Naive thymus-derived CD8-positive, alpha-beta T cell (primary cell): ENCODE measurements at regions not wholly inside any gene's neighbourhood (a gene's known extent, or its start where the extent isn't known, plus 50 kb on each side); places are given as distances from the start of the nearest gene placed in this dataset.

Experiments
- ATAC-seq, 2 donors: fragments of 150-1000 bp; cut with Tn5 transposase in 1 of 2; sonication (Bioruptor Pico), chemical (Tn5 transposase) in 1 of 2; 1 replicate in 1 of 2; 2 replicates in 1 of 2; pipeline ENCODE4 v1.10.0; 2021; ENCODE audit warnings: mild to moderate bottlenecking in 2 of 2, moderate library complexity in 2 of 2
- POLR2A ChIA-PET: fragments of 350-600 bp; sonication (Branson Sonifier 250); formaldehyde crosslinking; loops from one replicate; lab custom pipeline; 2021; ENCODE audit warnings: antibody characterized with exemption; lab: Charles Lee
- DNase-seq, 10 donors: peaks; one replicate each; pipeline versions ENCODE4 v3.0.0 to v3.0.0-alpha.2; 2020 to 2022
- H3K27ac Mint-ChIP-seq, 10 donors: one replicate each; pipeline ENCODE4 v1.8.0; 2020 to 2022; ENCODE audit warnings: mild to moderate bottlenecking in 10 of 10, mixed read lengths in 10 of 10, moderate library complexity in 4 of 10, inconsistent platforms in 1 of 10
- H3K27me3 Mint-ChIP-seq, 5 donors: one replicate each; pipeline ENCODE4 v1.8.0; 2021 to 2022; ENCODE audit warnings: mixed read lengths in 5 of 5
- H3K36me3 Mint-ChIP-seq, 3 donors: one replicate each; pipeline ENCODE4 v1.8.0; 2020 to 2022; ENCODE audit warnings: mixed read lengths in 3 of 3, mild to moderate bottlenecking in 2 of 3, inconsistent platforms in 1 of 3
- H3K4me1 Mint-ChIP-seq, 4 donors: one replicate each; pipeline ENCODE4 v1.8.0; 2021 to 2022; ENCODE audit warnings: mixed read lengths in 4 of 4
- H3K4me3 Mint-ChIP-seq, 10 donors: one replicate each; pipeline ENCODE4 v1.8.0; 2020 to 2022; ENCODE audit warnings: mild to moderate bottlenecking in 10 of 10, mixed read lengths in 10 of 10, moderate library complexity in 6 of 10, inconsistent platforms in 1 of 10
- H3K9me3 Mint-ChIP-seq, 9 donors: one replicate each; pipeline ENCODE4 v1.8.0; 2020 to 2022; ENCODE audit warnings: mixed read lengths in 9 of 9, mild to moderate bottlenecking in 3 of 9, inconsistent platforms in 1 of 9, moderate library complexity in 1 of 9

DNA sequence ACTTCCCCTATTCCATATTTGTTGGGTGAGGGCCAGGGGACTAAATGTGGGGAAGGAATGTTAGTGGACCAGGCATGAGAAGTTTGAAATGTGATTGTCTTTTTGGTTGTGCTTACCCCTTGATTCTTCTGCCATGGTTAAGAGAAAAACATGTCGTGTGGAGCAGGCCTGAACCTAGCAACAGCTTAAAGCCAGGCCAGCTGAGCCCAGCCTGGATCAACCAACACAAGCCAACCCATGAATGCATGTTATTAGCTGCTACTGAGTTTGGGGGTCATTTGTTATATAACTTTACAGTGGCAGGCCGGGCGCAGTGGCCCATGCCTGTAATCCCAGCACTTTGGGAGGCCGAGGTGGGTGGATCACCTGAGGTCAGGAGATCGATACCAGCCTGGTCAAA lies 52.4 kb upstream of the TRIO start:
- Mint-ChIP-seq H3K27ac (no peak overlapping the region), H3K9me3 (peaks cover 0 to 7% (median 3%) of the 10 kb centered on the region in 9 donors), H3K4me1 (no peaks in the 10 kb centered on the region), H3K4me3 (no peak overlapping the region), H3K36me3 (no peaks in the 10 kb centered on the region), H3K27me3 (peaks cover 5 to 15% (median 11%) of the 10 kb centered on the region in 5 donors)
- POLR2A ChIA-PET = no interaction called here
- ATAC-seq (no peak), DNase-seq (no peak)

DNA sequence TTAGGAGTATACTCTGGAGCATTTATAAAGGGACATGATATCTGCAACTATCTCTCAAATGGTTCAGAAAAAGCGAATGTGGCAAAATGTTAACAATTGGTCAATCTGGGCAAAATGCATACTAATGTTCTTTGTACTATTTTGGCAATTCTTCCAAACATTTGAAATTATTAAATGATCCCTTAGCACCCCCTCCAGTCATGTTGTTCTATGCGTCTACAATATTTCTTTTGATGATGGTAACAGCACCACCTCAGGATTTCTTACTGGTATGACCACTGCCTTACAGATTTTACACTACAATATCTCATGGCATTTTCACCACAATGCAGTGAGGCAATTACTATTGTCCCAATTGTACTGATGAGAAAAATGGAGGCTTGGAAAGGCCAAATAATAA lies 52.9 kb upstream of the TRIO start:
- DNase-seq (no peak), ATAC-seq (no peak)
- Mint-ChIP-seq H3K4me3 (no peak overlapping the region), H3K4me1 (no peaks in the 10 kb centered on the region), H3K36me3 (no peaks in the 10 kb centered on the region), H3K9me3 (peaks cover 0 to 7% (median 3%) of the 10 kb centered on the region in 9 donors), H3K27ac (no peak overlapping the region), H3K27me3 (peaks cover 7 to 17% (median 14%) of the 10 kb centered on the region in 5 donors)
- POLR2A ChIA-PET = no interaction called here

DNA sequence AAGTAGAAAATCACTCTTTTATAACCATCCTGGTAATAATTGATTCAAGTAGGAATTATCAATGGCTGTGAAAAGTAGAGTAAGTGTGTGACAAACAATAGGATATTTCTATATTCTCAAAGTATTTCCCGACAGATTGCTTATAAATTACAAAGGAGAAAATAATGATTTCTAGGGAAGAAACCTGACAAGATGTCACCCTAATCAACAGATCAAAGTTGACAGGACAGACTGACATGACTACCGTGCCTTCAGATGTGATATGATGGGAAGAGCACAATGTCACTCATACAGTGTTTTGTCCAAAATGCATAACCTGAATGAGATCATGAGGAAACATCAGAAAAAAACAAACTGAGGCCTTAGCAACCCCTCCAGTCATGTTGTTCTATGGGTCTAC lies 53.9 kb upstream of the TRIO start:
- Mint-ChIP-seq H3K36me3 (no peaks in the 10 kb centered on the region), H3K4me1 (no peaks in the 10 kb centered on the region), H3K27ac (no peak overlapping the region), H3K4me3 (no peak overlapping the region), H3K27me3 (peaks cover 9 to 25% (median 16%) of the 10 kb centered on the region in 5 donors), H3K9me3 (peaks cover 0 to 7% (median 3%) of the 10 kb centered on the region in 9 donors)
- DNase-seq (no peak), ATAC-seq (no peak)
- POLR2A ChIA-PET = no interaction called here

DNA sequence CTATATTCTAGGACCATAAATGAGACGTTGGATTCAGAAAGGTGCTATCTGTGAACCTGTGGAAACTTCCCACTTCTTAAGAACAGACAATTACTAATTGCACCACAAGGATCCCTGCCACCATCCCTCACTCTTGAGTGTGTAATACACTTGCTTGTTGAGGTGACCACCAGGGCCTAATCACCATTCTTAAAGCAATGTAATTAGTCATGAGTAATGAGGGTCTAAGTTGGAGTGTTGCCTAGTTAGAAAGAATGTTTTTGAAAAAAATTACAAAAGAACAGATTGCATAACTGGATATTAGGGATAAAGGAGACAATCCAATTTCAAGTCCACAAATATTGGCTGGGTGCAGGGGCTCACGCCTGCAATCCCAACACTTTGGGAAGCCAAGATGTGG lies 56.9 kb upstream of the TRIO start:
- Mint-ChIP-seq H3K27me3 (peaks cover 2 to 30% (median 17%) of the 10 kb centered on the region in 5 donors), H3K36me3 (no peaks in the 10 kb centered on the region), H3K4me3 (no peak overlapping the region), H3K4me1 (no peaks in the 10 kb centered on the region), H3K9me3 (peaks cover 0 to 7% (median 3%) of the 10 kb centered on the region in 9 donors), H3K27ac (no peak overlapping the region)
- ATAC-seq (no peak), DNase-seq (no peak)
- POLR2A ChIA-PET = no interaction called here

DNA sequence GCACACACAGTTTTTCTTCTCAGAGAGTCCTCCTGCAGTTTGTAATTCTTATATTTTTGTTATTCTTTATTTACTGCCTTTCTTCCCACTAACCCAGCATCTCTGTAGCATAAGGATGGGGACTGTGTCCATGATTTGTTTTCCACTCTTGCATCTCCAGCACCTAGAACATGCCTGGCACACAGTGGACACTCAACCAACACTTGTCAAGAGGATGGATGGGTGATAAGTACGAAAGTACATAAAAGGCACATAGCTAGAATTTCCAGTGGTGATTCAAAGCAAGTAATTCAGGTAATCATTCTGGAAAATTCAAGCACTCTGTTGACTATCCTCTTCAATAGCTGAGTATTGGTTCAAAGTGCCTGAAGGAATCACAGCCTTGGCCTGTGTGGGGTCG lies 60.2 kb upstream of the TRIO start:
- POLR2A ChIA-PET = no interaction called here
- DNase-seq (no peak), ATAC-seq (no peak)
- no peaks in the 10 kb centered on the region for H3K36me3 Mint-ChIP-seq
- H3K4me1 Mint-ChIP-seq = no peaks in the 10 kb centered on the region
- H3K27me3 Mint-ChIP-seq = peaks cover 2 to 30% (median 18%) of the 10 kb centered on the region in 5 donors
- H3K9me3 Mint-ChIP-seq = peaks cover 0 to 2% (median 0%) of the 10 kb centered on the region in 9 donors
- H3K27ac Mint-ChIP-seq = no peak overlapping the region
- no peak overlapping the region for H3K4me3 Mint-ChIP-seq

DNA sequence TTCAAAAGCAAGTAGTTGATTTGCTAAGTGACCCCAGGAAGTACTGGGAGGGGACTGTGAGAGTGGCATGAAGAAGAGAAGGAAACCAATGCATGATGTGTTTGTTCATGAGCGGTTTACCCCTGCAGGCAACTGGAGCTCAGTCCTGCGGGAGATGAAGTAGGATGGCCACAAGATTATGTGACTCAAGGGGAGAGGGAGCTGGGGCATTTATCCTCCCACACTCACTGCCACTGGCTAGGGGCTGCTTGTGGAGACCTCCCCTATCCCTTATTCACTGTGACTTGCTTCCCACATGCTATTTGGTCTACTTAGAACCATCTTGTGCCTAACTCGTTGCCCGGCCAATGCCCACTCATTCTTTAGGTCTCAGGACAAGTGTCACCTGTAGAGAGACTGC lies 60.6 kb upstream of the TRIO start:
- H3K27me3 Mint-ChIP-seq = peaks cover 2 to 30% (median 19%) of the 10 kb centered on the region in 5 donors
- H3K4me1 Mint-ChIP-seq = no peaks in the 10 kb centered on the region
- no peaks in the 10 kb centered on the region for H3K36me3 Mint-ChIP-seq
- peaks cover 0 to 2% (median 0%) of the 10 kb centered on the region in 9 donors for H3K9me3 Mint-ChIP-seq
- ATAC-seq = no peak
- H3K4me3 Mint-ChIP-seq = no peak overlapping the region
- H3K27ac Mint-ChIP-seq = no peak overlapping the region
- DNase-seq = no peak
- POLR2A ChIA-PET = no interaction called here

DNA sequence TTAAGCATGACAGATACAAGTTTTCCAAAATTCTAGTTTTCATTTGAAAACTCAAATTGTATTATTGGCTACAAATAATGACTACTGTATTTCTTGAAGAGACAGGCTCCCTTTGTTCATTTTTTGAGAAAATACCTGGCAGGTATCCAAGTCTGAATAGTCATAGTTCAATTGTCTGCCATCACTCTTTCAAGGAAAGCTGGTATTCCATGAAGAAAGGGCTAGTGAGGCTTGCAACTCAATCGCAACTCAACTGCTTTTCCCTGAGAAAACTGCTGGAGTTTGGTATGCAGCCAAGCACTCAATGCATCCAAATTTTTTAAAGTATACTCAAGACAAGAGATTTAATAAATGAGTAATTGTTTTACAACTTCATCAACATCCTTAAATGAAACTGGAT lies 61.4 kb upstream of the TRIO start:
- POLR2A ChIA-PET = no interaction called here
- H3K27ac Mint-ChIP-seq = no peak overlapping the region
- no peaks in the 10 kb centered on the region for H3K4me1 Mint-ChIP-seq
- DNase-seq (no peak), ATAC-seq (no peak)
- no peaks in the 10 kb centered on the region for H3K36me3 Mint-ChIP-seq
- H3K27me3 Mint-ChIP-seq = peaks cover 2 to 25% (median 18%) of the 10 kb centered on the region in 5 donors
- peaks cover 0 to under 1% (median 0%) of the 10 kb centered on the region in 9 donors for H3K9me3 Mint-ChIP-seq
- H3K4me3 Mint-ChIP-seq = no peak overlapping the region

DNA sequence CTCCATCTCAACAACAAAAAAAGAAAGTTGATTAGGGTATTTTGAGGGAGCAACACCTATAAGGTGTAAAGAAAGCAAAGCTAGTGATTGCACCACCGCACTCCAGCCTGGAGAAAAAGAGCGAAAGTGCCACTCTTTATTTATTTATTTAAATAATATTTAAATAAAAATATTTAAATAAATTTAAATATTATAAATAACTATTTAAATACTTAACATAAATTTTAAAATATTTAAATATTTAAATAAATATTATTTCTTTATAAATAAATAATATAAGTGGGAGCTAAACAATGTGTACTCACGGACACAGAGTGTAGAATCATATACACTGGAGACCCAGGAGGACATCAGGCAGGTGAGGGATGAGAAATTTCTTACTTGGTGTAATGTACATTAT lies 64.4 kb upstream of the TRIO start:
- H3K4me1 Mint-ChIP-seq = no peaks in the 10 kb centered on the region
- ATAC-seq (no peak), DNase-seq (no peak)
- H3K36me3 Mint-ChIP-seq = no peaks in the 10 kb centered on the region
- no peaks in the 10 kb centered on the region for H3K9me3 Mint-ChIP-seq
- no peak overlapping the region for H3K27ac Mint-ChIP-seq
- H3K27me3 Mint-ChIP-seq = peaks cover 0 to 12% (median 9%) of the 10 kb centered on the region in 5 donors
- POLR2A ChIA-PET = no interaction called here
- no peak overlapping the region for H3K4me3 Mint-ChIP-seq

DNA sequence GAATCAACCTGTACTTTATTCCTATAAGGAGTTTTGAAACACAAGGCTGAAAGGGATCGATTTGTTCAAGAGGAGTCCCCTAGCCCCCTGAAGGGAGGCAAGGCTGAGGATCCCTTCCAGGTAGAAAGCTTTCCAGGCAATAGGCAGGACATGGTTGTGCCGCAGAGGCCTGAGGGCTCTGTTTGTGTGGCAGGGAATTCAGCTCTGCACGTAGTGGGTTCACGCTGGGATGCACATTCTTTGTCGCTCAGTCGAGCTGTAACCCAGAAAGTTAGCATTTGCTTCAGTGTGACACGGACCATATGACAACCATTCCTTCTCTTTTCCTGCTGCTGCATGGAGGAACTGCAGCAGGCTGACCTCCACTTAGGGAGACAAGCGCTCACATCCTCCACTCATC lies 65.6 kb upstream of the TRIO start:
- no peak overlapping the region for H3K4me3 Mint-ChIP-seq
- DNase-seq (no peak), ATAC-seq (no peak)
- H3K36me3 Mint-ChIP-seq = no peaks in the 10 kb centered on the region
- no peak overlapping the region for H3K27ac Mint-ChIP-seq
- no peaks in the 10 kb centered on the region for H3K4me1 Mint-ChIP-seq
- H3K9me3 Mint-ChIP-seq = peaks cover 0 to under 1% (median 0%) of the 10 kb centered on the region in 9 donors
- POLR2A ChIA-PET = no interaction called here
- H3K27me3 Mint-ChIP-seq = peaks cover under 1 to 10% (median 8%) of the 10 kb centered on the region in 5 donors

DNA sequence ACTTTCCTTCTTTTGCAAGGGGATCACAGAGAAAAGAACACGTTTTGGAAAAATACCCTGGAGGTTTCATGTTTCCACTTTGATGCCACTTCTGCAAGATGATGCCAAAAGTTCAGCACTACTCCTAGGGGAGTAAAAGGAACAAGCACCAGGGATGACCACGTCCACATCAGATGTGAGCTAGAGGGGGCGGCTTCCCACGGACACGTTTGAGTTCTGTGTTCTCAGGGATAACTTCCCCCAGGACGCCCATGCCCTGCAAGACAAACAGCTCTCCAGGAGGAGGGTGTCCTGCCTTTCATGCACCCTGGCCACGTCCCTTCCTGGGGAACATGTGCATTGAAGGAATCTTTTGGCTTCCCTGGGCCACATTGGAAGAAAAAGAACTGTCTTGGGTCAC lies 66.6 kb upstream of the TRIO start:
- no peak for DNase-seq
- ATAC-seq = no peak
- POLR2A ChIA-PET = no interaction called here
- H3K4me3 Mint-ChIP-seq = no peak overlapping the region
- H3K9me3 Mint-ChIP-seq = peaks cover 0 to 3% (median 0%) of the 10 kb centered on the region in 9 donors
- no peaks in the 10 kb centered on the region for H3K36me3 Mint-ChIP-seq
- H3K27me3 Mint-ChIP-seq = peaks cover 2 to 11% (median 7%) of the 10 kb centered on the region in 5 donors
- H3K27ac Mint-ChIP-seq = no peak overlapping the region
- H3K4me1 Mint-ChIP-seq = no peaks in the 10 kb centered on the region

DNA sequence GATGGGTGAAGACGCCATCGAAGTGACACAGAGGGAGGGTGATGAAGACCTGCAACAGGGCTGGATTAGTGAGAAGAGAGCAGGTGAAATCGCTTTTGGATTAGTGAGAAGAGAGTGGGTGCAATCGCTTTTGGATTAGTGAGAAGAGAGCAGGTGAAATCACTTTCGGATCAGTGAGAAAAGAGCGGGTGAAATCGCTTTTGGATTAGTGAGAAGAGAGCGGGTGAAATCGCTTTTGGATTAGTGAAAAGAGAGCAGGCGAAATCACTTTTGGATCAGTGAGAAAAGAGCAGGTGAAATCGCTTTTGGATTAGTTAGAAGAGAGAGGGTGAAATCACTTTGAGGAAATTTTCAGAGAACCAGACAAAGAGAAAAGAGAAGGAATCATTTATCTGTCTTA lies 67.2 kb upstream of the TRIO start:
- H3K27ac Mint-ChIP-seq = no peak overlapping the region
- POLR2A ChIA-PET = no interaction called here
- no peak overlapping the region for H3K4me3 Mint-ChIP-seq
- no peak for DNase-seq
- peaks cover 0 to 3% (median 0%) of the 10 kb centered on the region in 9 donors for H3K9me3 Mint-ChIP-seq
- no peak for ATAC-seq
- no peaks in the 10 kb centered on the region for H3K36me3 Mint-ChIP-seq
- no peaks in the 10 kb centered on the region for H3K4me1 Mint-ChIP-seq
- peaks cover 2 to 14% (median 7%) of the 10 kb centered on the region in 5 donors for H3K27me3 Mint-ChIP-seq

DNA sequence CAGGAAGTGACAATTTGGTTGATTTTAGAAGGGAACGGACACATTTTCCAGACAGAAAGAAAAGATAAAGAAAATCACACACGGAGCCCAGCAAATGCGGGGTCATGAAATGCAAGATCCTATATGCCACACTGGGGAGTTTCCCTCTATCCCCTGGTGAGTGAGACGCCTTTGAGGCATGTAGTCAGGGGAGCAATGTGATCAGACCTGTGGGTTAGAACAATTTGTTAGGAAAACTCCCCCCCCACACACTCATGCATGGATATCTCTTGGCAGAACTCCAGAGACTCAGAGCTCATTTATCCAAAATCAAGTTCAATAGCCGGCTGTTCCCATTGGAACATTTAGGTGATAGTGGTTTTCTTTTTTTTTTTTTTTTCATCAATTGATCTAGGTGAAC lies 71.7 kb upstream of the TRIO start:
- H3K4me3 Mint-ChIP-seq = no peak overlapping the region
- no peak for ATAC-seq
- H3K27ac Mint-ChIP-seq = no peak overlapping the region
- H3K4me1 Mint-ChIP-seq = no peaks in the 10 kb centered on the region
- no peak for DNase-seq
- no peaks in the 10 kb centered on the region for H3K36me3 Mint-ChIP-seq
- POLR2A ChIA-PET = no interaction called here
- peaks cover 4 to 12% (median 8%) of the 10 kb centered on the region in 5 donors for H3K27me3 Mint-ChIP-seq
- H3K9me3 Mint-ChIP-seq = peaks cover 0 to 3% (median 0%) of the 10 kb centered on the region in 9 donors

DNA sequence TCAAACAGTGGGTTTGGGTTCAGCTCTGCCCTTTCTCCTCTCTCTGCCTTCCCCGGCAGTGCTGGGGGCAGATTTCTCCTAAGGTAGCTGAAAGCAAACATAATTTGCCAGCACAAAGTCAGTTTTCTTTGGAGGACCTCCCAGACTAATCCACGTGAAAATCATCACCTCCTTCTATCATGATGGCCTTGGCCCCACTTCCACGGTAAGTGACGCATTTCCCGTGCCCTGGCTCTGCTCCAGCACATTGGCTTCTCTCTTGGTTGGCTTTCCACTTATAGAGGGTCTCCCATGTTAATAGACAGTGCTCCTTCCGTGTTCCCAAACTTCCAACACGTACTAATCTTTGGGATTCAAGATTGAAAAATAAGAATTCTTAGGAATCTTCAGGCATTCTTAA lies 74.1 kb upstream of the TRIO start:
- Mint-ChIP-seq H3K4me3 (no peak overlapping the region), H3K36me3 (no peaks in the 10 kb centered on the region), H3K27me3 (peaks cover 0 to 12% (median 2%) of the 10 kb centered on the region in 5 donors), H3K9me3 (peaks cover 0 to 3% (median 0%) of the 10 kb centered on the region in 9 donors), H3K4me1 (no peaks in the 10 kb centered on the region), H3K27ac (no peak overlapping the region)
- no peak for DNase-seq
- no peak for ATAC-seq
- POLR2A ChIA-PET = no interaction called here

DNA sequence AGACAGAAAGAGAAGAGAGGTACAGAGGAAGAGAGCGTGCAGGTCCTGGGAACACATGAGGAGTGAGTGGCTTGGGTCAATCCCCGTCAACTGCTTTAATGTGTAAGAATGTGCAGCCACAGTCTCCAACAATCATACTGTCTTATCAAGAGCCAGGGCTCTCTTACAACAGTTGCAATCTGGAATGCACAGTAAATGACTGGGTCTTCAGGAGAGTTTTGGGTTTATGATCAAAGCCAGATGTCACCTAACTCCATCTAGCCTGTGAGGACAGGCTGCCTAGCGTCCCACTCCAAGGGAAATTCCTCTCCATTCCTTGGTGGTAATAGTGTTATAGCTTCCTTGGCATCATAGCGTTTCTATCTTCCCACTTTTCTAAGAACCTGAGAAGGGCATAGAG lies 75.0 kb upstream of the TRIO start:
- POLR2A ChIA-PET = no interaction called here
- no peak overlapping the region for H3K27ac Mint-ChIP-seq
- DNase-seq (no peak), ATAC-seq (no peak)
- H3K4me3 Mint-ChIP-seq = no peak overlapping the region
- H3K36me3 Mint-ChIP-seq = no peaks in the 10 kb centered on the region
- H3K4me1 Mint-ChIP-seq = no peaks in the 10 kb centered on the region
- H3K27me3 Mint-ChIP-seq = peaks cover 0 to 12% (median 2%) of the 10 kb centered on the region in 5 donors
- H3K9me3 Mint-ChIP-seq = peaks cover 0 to 3% (median 0%) of the 10 kb centered on the region in 9 donors
